GM21515 (cell line): ENCODE measurements at regions not wholly inside any gene's neighbourhood (a gene's known extent, or its start where the extent isn't known, plus 50 kb on each side); places are given as distances from the start of the nearest gene placed in this dataset.

Experiments
- ATAC-seq: cut with Tn5 transposase; IDR thresholded peaks from one replicate; pipeline ENCODE4 v1.9.1; 2021; ENCODE audit not compliant: unreplicated experiment

DNA sequence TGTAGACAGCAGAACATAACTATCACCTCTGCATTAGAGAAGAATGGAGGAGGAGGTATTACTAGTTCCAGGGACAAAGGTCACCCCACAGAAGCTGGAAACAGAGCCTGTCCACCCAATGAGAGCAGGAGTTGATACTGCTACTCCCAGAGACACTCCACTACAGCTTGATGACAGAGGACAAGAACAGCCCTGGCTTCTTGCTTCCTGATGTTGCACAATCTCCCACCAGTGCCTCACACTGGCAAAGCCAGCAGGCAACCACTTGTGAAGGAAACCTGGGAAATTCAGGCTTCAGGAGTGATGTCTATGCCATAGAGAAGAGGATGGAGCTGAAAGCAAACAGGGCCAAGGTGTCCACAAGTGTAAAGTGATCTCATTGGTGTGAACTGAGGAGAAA lies 78.0 kb upstream of the POU1F1 start:
- ATAC-seq: no peak

- ATAC-seq: no peak
Observed at GRCh38 chr3:87351937-87352336, 75.6 kb upstream of the POU1F1 start.

DNA sequence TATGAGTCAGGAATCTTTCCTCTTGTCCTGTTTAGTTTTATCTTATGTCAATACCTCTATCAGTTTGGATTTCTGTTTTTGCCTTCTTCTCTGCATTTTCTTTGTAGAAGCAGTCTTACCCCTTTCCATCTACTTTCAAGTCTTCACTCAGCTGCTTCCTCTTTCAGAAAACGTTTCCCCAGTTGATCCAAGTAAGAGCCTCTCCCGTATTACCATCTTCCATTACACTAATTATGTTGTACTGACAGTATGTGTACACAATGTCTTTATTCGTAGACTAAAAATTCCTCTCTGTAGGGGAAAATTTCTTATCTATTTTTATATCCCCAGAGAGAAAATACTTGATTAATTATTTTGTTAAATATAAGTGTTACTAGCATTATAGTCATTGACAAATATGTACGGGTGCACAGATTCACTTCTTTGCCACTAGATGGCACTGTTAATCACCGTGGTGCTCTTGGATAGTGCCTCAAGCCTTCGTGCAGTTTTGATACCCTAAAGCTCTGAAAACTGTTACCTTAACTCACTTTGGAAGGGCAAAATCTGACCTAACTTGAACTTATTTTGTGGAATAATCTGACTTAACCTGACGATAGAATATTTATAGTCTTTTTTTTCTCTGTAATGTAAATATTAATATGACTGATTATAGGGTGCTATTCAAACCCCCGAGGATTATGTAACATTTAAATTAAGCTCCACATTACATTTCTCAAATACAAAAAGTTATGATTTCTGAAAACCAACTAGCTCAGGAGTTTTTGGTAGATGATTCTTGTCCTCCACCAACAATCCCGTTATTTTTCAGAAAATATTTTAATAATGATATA lies 74.2 kb upstream of the POU1F1 start:
- ATAC-seq: peak; percentile 99

GRCh38 chr3:87349833-87350232 lies 73.4 kb upstream of the POU1F1 start:
- ATAC-seq: no peak

DNA sequence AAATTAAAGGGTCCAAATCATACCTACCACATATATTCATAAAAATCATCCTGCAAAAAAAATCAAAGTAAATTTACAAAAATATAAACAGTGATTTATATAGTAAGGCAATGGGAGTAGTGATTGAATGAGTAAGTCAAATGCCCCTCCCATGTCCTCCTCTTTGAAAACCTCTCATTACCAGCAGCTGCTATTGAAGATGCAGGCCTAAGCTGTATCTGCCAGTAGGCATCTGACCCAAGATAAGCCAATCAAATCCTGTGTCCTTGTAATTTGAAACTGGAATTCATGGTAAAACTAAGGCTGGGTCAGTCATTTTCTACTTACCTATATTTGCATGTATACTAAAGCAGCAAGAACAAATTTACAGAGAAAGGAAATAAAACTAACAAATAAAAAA lies 60.4 kb upstream of the POU1F1 start:
- no peak for ATAC-seq

DNA sequence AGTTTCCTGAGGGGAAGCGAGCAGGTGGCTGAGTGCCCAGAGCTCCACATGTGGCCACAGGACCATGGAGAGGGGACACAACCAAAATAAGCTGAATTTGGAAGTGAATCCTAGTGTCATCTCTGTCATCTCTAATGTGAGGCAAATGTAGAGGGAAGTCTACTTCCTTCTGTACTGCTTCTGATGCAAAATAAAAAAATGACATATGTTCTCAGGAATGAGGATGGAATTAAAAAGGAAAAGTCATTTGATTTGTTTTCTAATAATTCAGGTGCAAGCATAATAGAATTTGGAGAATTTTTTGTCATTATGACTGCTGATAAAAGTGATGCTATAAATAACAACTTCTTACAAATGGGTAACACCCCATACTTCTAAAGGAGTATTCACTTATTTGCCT lies 59.5 kb upstream of the POU1F1 start:
- ATAC-seq: no peak

DNA sequence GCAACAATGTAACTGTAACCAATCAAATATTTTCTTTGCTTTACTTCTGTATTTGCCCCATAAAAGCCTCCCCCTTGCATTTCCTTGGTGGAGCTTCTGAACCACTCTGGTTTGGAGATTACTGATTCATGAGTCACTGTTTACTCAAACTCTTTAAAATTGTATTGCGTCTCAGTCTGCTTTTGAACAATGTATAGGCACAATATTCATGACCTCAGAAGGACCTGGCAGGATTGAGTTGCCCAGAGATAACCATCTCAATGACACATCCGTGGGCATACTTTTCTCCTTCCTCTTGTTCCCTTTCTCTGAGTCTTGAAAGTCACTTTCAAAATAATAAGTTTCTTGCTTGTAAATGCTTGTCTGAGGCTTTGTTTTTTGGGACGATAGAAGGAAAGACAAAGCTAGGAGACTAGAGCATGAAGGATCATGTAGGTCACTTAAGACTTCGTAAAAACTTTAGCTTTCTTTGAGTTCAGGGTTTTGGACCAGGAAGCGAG lies 57.1 kb upstream of the POU1F1 start:
- no peak for ATAC-seq

DNA sequence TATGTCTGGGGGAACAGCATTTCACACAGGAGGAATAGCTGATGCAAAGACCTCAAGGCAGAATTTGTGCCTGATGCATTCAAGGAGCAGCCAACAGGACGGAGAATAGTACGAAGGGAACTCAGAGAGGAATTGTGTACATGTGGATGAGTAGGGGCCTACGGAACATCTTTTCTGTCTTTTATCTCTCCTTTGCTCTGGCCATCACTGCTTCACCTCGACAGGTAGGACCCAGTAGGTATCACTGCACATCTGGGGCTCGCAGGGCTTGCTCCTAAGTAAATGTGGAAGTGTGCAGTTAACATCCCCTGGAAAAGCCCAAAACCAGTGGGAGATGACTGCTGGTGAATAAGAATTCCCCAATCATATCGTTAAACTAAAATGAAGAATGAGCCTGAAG lies 56.4 kb upstream of the POU1F1 start:
- no peak for ATAC-seq

- ATAC-seq: no peak
Observed at GRCh38 chr3:87329065-87329464, 52.7 kb upstream of the POU1F1 start.
